ENCODE measurements at regions not wholly inside any gene's neighbourhood (a gene's known extent, or its start where the extent isn't known, plus 50 kb on each side); places are given as distances from the start of the nearest gene placed in this dataset.

- DNase-seq (ENCODE audit: low read depth) = no peak
Measured at GRCh38 chr2:9738535-9739496, 104.5 kb upstream of the TAF1B start.

DNA sequence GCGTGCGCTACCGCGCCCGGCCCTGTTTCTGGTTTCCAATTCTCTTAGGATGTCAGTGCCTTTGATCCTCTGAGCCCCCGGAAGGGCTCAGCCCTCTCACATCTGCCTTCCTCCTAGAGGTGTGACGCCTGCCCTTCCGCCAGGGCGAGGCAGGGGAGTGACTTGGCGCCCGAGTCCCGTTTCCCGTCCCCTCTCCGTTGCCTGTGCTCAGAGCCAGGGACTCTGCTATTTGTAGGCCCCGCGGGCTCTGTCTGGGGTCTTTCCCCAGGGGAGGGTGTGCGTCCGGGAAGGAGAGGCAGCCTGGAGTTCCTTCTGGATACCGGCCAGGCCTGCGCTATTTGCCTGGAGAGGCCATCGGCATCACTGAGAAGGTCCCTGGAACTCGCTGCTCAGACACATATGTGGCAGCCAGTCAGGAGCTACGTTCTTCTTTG is 103.7 kb upstream of the TAF1B start:
- no peak for DNase-seq (ENCODE audit: low read depth)

- DNase-seq (ENCODE audit: low read depth) = no peak
Measured at GRCh38 chr2:9740382-9741073, 102.7 kb upstream of the TAF1B start.

DNA sequence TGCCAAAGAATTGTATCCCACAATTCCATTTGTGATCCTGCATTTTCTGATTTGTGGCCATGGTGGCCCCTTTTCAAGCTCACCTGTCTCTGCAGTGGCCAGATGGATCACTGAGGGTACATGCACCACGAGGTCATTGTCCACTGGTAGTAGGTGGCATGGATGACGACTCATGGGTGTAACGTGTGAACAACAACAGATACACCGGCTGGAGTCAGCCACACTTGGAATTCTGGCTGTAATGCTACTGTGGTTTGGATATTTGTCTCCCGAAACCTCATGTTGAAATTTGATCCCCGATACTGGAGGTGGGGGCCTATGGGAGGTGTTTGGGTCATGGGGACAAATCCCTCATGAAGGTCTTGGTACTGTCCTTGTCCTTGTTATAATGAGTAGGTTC is 102.2 kb upstream of the TAF1B start:
- DNase-seq (ENCODE audit: low read depth) = no peak

- no peak for DNase-seq (ENCODE audit: low read depth)
Measured at GRCh38 chr2:9742601-9743000, 100.7 kb upstream of the TAF1B start.

GRCh38 chr2:9744256-9745004 is 98.8 kb upstream of the TAF1B start:
- no peak for DNase-seq (ENCODE audit: low read depth)

GRCh38 chr2:9745153-9745899 is 97.9 kb upstream of the TAF1B start:
- DNase-seq (ENCODE audit: low read depth) = no peak

DNA sequence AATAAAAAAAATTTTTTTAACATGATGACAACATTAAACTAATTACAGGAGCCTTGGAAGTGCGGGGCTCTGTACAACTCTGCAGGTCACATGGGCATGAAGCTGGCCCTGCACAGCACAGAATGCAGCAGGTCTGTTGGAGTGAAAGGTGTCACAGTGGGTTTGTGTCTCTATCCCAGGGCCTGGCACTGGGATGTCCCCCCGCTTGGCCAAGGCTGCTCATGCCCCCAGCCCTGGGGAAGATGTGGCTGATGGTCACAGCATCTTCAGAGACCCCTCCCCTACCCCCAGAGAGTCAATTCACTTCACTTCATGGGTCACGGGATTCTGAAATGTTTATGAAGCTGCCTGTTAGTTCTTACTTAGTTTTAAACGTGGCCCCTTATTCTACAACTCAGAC is 95.9 kb upstream of the TAF1B start:
- DNase-seq (ENCODE audit: low read depth) = no peak

DNA sequence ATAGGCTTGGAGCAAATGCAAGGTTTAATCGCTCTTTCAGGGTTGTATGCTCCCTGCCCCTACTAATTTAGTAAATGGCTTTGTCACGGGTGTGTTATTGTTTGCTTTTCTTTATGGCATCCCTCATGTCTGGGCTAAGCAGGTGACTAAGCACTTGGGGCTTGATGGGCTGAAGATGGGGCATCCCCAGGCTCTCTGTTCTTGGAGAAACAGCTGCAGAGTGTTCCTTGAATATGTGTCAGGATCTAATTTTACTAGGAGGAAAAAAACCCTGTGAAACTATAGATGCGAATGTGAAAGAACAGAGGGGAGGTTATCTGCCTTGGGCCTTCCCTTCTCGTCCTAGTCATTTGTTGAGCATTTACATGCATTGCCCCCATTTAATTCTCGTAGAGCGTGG is 94.7 kb upstream of the TAF1B start:
- no peak for DNase-seq (ENCODE audit: low read depth)

DNA sequence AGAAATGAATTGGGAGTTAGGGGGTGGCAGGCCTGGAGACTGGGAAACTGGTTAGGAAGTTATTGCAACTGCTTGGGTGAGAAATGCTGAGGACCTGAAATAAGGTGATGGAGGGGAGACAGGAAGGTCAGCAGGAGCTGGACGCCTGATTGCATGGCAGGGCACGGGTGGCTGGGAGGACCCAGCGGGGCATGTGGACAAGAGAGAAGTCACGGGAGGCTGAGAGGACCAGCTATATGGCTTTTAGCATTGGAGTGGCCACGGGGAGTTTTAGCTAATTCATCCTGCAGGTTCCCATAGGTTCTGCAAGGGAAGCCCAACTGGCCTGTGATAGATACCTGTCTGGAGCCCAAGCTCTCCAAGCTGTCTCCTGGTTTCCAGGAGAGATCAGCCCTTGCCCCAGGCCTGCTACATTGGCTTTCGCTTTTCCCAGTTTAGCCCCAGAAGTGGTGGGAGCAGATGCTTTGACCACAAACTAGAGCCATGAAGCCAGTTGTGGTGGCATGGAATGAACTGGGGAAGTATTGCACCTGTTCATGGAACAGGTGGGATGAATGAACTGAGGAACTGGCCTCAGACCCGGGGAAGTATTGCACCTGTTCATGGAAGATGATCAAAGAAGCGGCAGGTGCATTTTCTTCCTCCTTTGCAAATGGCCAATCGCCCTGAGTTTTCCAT is 93.6 kb upstream of the TAF1B start:
- DNase-seq (ENCODE audit: low read depth) = no peak

- no peak for DNase-seq (ENCODE audit: low read depth)
Measured at GRCh38 chr2:9750224-9751215, 92.8 kb upstream of the TAF1B start.

DNA sequence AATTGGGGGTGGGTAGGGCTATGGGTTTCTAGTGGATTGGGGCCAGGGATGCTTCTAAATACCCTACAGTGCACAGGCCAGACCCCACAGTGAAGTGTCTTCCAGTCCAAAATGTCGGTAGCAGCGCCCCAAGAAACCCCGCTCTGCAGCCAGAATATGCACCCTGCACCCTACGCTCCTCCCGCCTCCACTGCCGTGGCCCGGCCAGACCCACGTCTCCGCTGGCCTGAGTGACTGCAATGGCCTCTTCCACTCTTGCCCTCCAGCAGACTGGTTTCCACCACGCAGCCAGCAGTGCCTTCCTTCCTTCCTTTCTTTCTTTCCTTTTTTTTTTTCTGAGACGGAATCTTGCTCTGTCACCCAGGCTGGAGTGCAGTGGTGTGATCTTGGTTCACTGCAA is 91.4 kb upstream of the TAF1B start:
- DNase-seq (ENCODE audit: low read depth) = no peak

GRCh38 chr2:9752441-9753275 is 90.6 kb upstream of the TAF1B start:
- DNase-seq (ENCODE audit: low read depth) = no peak

DNA sequence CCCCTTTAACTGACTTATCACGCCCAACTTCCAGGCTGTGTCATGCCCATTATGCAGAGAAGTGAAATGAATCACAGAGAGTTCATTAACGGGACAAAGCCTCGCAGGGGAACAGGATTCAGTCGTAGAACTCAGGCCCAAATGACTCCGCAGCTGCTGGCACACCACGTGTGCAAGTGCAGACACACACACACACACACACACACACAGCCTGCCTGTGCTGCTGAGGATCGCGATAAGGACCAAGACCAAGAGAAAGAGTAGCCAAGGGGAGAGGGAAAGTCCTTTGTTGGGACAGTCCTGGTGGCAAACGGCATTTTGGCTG is 90.0 kb upstream of the TAF1B start:
- no peak for DNase-seq (ENCODE audit: low read depth)

- DNase-seq (ENCODE audit: low read depth) = no peak
Measured at GRCh38 chr2:9753665-9754531, 89.4 kb upstream of the TAF1B start.

- no peak for DNase-seq (ENCODE audit: low read depth)
Measured at GRCh38 chr2:9754532-9754887, 88.8 kb upstream of the TAF1B start.

GRCh38 chr2:9755008-9755407 is 88.3 kb upstream of the TAF1B start:
- DNase-seq (ENCODE audit: low read depth) = no peak

GRCh38 chr2:9755638-9756037 is 87.6 kb upstream of the TAF1B start:
- no peak for DNase-seq (ENCODE audit: low read depth)
